DMS153 (cell line): ENCODE measurements at regions not wholly inside any gene's neighbourhood (a gene's known extent, or its start where the extent isn't known, plus 50 kb on each side); places are given as distances from the start of the nearest gene placed in this dataset.
"Not testable (repeated sequence)": the region's sequence is repeated elsewhere in the genome, so short reads cannot be mapped to it uniquely, and the experiment has no call there.

ENCODE experiments used
- DNase-seq: peaks from one replicate; lab custom pipeline; 2025; lab: John Stamatoyannopoulos, UW

DNA sequence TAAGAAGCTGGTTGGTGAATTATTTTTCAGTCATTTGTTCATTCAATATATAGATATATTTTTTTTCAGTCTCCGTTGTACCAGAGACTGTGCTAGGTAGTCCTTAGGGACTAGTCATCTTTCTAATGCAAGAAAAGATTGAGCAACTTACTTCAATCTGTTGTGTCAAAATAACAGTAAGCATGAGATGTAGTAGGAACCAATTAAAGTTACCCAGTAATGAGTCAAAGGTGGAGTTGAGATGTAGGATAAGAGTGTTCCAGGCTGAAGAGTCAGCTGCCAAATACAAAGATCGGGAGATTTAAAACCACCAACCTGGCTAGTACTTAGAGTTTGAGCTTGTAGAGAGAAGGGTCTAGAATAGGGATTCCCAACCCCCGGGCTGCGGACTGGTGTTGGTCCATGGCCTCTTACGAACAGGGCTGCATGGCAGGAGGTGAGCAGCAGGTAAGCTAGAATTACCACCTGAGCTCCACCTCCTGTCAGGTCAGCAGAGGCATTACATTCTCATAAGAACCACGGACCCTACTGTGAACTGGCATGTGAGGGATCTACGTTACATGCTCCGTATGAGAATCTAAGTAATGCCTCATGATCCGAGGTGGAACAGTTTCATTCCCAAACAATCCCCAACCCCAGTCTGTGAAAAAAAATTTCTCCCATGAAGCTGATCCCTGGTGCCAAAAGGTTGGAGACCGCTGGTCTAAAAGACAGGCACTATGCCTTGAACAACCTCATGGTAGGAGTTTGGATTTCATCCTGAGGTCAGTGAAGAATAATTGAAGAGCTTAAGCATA lies 1241.5 kb upstream of the WWC1 start:
- DNase-seq: no peak

DNA sequence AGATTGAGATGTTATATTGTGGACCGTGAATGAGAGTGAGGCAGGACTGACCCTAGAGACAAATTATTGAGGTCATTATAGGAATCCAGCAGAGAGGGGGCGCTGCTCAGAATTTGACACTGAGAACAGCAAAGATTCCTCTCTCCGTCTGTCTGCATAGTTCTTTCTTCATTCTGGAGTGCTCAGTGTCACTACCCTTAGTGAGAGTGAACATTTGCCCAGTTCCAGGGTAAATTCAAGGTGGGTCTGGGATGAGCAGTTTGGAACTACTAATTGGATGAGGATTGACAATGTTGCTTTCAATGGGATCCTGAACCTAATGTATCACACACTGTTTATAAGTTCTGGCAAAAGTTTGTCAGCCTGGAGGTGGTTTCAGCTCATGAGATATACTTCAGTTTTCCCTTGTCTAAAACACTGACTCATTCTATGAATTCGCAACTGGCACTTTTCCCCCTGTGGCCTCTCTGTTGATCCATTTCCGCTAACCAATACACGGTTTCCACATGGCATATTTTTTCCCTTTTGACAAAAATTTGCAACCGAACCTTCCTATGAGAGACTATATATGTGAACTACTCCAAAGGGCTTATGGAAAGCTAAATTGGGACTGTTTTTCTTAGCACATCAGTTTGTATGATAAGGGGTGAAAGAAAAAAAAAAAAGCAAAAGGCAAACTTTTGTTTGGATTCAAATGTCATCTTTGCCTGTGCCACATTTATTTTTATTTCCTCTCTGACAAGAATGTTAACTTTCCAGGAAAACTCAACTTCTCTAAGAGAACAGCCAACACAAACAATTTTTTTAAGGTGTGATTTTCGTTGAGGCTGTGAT lies 1240.7 kb upstream of the WWC1 start:
- no peak for DNase-seq

DNA sequence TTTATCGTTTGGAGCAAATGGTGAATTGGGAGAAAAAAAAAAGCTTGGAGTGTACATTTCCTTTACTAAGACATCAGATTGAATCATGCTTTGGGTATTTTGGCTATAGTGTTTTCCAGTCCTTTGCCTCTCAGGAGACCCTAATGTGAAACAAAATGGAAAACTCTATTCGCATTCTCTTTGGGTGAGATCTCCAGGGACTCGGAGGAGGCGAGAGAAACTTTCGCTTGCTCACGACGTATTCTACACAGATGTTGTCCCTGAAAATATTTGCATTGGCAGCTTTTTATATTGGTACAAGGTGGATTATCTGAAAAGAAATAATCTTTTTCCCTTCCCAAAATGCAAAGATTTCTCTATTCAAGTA lies 1240.1 kb upstream of the WWC1 start:
- DNase-seq: no peak

DNA sequence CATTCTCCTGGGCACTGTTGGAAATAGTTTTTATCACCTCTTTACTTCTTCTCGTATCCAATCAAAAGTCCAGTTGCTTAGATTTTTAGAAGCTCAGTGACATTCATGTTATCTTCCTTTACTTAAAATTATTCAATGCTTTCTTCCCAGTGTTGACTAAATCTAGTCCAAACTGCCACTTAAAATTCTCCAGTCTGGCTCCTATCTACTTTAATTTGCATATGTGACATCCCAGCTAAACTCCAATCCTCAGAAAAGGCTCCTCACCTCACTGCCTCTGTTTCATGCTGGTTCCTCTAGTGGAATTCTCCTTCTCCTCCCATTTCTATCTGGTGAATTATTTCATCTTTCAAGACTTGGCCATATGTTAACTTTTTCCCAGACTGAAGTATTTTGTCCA lies 1238.7 kb upstream of the WWC1 start:
- no peak for DNase-seq

DNA sequence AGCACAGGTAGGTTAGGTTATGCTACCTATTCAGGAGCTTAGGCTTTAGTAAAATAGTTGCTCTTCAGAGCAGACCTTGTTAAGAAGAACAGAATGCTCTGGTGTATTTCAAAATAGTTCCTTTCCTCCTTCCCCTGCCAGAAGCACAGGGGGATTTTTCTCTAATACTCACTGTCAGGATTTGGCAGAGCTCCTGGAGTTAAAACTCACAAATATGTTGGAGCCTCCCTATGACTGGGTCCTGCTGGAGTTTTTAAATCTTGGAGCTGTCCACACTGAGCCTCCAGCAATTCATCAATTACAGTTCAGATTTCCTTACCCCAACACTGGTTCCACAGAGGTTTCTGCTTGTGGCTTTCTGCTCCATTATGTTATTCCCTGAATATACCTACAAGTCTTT lies 1233.8 kb upstream of the WWC1 start:
- DNase-seq: no peak

DNA sequence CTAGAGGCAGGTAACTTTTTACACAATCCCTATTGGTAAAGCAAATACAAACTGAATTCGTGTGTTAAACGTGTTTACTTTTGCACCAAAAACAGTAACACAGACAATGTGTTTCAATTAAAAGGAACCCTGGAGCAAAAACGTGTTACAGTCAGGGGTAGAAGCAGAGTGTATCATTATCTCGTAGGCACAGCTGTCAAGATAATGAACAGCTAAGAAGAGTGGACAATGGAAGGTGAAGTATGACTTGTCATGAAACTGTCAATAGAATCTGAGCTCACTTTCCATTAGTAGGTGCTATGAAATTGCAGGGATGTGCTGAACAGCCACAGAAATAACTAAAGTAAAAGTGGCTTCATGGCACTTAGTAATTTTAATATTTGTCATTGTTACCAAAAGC lies 1229.8 kb upstream of the WWC1 start:
- DNase-seq: no peak

DNA sequence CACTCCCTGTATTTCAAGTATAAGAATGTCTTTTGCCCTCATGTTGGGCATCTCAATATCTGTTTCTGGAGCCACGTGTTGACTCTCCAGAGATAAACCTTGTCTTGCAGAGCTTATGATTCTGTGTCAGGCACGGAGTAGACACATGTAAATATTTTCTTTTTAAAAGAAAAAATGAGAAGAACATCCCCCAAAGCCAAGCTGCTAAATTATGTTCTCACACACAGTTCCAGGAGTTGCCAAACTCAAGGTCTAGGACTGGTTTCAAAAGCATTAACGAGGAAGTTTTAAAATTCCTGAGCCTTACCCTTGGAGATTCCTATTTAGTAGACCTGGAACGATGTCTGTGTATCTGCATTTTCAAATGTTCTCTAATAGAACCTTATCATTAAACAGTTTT lies 1228.3 kb upstream of the WWC1 start:
- no peak for DNase-seq

DNA sequence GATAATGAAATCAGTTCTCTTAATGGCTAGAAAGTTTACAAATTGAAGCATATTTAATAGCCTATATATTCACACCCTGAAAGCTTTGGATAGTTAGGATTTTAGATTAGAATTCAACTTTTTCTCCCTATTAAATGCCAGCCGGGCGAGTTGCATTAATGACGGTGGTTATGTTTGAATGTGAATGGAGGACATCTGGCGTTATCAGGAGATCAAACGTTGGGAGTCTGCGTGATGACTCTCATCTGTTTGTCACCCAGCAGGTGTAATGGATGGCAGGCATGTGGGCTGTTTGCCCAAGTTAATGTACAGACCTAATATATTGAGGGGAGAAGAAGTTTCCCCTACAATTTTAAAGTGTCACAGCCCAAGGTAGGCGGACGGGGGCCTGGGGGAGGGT lies 1227.7 kb upstream of the WWC1 start:
- no peak for DNase-seq

DNA sequence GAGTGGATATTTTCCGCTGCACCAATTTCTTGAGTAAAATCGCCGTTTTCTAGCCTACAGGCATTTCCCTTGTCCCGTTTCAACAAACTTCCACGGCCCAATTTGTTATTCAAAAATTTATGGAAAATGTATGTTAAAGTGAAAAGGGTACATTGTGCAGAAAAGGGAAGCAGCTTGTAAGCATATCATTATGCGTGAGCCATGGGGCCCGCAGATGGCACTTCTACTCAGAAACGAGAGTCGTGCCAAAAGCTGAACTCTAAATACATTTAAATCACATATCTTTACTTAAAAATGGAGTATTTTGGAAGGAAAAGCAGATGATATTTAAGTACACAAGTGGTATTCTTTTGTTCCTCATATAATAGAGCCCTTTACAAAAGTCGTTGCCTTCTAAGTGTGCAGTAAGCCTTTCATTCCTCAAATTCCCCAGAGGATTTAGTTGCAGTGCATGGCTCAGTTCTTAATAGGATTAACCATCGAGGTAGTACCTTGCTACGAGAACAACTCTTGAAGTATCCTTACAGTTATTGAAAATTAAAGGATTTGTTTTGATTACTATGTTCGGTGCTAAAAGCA lies 1227.2 kb upstream of the WWC1 start:
- DNase-seq: no peak

DNA sequence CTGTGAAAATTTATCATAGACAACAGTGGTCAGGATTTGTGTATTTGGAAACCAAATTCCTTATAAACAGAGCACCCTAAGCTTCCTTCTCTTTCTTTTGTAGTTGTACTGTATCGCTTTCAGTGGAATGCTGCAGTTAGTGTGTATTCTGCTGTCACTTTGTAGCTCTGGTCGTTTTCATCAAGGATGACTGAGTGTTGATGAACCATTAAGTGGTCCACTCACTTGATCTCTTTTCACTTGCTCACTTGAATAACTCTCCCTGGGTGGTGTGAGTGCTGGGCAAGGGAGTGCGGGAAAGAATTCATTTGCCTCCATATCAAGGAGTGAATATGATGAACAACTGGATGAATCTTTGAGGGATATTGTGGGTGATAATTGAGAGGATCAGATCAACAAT lies 1225.7 kb upstream of the WWC1 start:
- no peak for DNase-seq

DNA sequence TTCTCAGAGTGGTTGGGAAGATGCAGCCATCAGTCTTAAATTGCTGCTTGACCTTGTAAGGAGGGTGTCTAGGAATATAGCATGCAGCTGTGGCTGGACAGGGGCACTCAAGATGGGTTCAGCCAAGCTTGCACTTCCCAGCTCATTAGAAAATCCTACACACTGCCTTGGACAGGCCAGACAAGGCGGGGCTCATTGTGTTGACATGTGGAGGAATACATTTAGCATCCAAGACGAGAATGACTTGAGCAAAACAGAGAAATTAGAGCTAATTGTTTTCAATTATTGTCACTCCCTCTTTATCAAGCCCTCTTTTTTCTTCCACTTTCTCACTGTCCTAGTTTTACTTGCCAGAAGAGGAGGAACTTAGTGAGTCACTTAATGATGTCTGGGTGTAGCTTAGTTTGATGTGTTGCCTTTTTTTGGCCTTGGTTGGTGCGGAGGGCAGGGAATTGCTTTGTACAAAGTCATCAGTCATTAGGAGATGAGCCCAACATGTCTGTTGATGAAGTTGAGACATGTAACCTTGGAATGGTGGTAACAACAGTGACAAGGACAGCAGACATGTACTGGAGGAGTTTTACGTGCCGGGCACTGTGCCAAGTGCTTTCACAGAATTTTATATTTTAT lies 1219.3 kb upstream of the WWC1 start:
- no peak for DNase-seq

DNA sequence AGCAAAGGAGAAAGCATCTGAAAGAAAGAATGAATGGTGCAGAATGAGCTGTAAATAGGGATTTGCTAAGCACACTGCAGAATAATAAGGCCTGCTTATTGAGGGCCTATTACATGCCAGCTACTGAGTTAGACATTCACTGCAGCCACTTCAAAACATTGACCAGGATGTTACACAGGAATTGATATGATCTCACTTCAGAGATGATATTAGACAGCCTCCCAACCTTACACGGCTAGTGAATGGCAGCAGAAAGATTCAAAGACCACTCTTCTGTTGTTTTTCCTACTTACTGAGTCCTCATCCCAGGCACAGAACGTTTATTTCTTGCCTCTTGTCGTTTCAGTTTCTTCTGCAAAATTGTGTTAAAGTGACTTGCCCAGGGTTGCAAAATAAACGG lies 1209.9 kb upstream of the WWC1 start:
- no peak for DNase-seq

DNA sequence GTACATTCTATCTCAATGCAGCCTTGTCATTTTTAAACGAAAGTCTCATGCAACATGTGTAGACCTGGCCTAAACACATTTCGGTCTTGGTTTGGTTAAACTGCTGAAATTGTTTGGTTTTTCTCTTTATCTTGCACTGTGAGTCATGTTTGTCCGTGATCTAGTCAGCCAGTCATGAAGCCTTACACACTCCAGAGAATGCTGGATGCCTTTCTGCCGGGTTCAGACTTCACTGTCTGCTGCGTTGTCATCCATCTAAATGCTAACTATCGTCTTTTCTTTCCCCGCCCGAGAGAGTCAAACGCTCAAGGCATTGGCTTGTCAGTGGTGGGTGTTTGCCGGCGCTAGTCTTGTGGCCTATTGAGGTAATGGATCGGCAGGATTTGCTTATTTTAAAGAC lies 1194.6 kb upstream of the WWC1 start:
- DNase-seq: no peak

DNA sequence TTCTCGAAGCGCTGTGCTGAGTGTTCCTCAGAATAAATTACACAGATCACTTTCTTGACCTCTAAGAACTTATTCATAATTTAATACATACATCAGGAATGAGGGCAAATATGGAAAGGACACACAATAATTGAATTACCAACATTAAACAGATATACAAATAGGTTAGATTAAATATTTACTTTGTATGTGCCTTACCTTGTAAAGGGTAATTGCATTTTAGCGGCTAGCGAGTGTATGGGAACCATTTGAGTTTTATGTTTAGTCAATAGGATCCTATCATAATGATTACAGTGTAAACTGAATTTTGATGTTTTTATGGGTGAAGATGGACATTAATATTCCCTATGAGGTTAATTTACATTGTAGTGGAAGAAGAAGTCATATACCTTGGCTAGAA lies 1187.1 kb upstream of the WWC1 start:
- no peak for DNase-seq

DNA sequence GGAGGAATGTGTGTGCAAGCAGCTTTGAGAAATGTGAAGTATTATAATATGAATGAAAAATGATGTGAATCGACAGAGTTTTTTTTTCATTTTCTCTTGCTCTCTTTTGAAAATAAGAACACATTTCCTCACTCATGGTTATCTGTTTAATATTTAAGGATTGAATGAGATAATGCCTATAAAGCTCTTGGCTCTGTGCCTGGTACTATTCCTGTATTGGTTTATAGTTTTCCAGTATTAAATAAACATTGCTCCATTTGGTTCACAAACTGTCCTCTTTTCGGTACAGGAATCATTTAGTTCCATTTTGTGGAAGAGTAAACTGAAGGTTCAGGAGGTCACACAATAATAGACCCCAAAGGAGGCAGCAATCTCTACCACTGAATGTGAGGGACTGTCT lies 1185.5 kb upstream of the WWC1 start:
- DNase-seq: no peak

DNA sequence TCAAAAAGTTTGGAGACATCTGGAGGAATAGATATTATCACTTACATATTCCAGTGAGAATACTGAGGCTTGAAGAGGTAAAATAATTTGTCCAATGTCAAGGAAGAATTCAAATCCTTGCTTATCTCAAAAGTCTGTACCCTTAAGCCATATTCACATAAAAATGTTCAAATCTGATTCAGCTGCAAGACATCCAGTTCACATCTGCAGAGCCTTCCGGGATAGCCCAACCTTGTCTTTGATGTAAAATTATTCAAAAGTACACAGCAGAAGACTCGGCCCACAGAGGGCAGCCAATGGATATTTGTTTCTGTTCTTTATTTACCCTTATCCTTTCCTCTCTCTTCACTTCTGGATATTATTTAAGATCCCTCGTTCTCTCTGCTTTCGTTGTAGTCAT lies 1183.8 kb upstream of the WWC1 start:
- DNase-seq: no peak

DNA sequence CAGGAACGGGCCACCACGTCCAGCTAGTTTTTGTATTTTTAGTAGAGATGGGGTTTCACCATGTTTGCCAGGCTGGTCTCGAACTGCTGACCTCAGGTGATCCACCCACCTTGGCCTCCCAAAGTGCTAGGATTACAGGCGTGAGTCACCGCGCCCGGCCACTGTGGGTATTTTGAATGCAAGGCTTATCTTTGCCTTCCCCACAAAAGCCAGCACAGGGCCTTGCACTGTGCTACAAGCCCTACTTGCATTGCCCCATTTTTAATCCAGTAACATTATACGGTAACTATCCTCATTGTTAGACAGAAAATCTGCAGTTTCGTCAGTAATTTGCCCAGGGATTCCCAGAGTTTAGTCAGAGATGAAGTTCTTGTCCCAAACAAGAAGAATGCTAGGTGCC lies 1183.2 kb upstream of the WWC1 start:
- not testable (repeated sequence) for DNase-seq

DNA sequence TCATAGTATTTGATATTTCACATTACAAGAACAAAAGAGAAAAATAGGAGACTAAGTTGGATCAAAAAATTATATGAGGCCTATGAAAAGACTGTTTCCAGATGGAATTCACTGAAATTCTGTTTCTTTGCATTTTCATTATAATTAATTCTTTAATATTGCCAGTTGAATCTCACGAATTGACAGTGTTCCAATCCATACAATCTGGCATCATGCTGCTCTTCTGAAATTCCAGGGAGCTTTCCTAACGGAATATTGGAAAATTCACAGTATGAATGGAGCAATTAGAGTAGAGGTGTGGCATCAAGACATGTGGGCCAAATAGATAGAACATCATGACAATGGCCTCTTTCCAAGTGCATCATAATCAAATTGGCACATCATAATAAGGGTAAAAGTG lies 1178.9 kb upstream of the WWC1 start:
- no peak for DNase-seq

DNA sequence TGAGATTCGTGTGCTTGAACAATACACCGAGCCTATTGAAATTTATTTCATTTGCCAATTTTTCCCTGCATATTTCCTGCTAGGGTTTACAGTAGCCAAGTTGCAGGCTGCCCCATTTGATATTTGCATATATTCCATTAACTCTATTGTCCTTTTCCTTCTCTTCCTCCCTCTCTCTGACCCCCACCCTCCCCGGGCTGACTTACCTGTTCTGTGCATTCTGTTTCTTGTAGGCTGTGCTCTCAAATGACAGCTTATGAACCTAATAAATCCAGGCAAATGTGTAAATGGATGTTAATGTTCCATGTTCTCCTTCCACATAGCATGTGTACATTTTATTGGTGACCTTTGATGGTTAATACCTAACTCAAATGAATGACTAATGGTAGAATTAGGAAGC lies 1169.2 kb upstream of the WWC1 start:
- DNase-seq: no peak

DNA sequence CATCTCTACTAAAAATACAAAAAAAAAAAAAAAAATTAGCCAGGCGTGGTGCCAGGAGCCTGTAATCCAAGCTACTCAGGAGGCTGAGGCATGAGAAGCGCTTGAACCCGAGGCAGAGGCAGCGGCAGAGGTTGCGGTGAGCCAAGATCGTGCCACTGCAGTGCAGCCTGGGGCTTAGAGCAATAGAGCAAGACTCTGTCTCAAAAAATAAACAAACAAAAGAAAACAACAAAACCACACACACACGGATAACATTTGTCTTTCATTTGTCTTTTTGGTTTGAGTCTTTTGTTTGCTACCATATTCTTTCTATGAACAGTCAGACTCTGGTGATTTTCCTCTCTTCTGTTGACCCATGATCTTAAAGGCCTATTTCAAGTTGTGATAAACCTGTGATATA lies 1168.3 kb upstream of the WWC1 start:
- DNase-seq: no peak

DNA sequence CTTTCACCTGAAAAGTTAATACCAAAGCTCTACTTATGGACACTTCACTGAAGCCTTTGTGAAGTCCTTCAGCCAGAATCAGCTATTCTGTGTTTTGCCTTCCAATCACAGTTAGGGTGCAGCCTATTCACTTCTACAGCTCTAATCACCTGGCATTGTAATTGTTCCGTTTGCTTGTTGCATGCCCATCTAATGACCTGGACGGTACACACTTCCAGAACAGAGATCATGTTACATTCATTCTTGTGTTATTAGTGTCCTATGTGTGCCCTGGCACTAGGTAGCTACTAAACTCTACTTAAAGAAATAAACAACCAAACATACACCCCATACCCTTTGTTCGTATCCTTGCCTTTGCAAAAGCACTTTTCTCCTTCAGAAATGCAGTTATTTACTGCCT lies 1162.9 kb upstream of the WWC1 start:
- no peak for DNase-seq

DNA sequence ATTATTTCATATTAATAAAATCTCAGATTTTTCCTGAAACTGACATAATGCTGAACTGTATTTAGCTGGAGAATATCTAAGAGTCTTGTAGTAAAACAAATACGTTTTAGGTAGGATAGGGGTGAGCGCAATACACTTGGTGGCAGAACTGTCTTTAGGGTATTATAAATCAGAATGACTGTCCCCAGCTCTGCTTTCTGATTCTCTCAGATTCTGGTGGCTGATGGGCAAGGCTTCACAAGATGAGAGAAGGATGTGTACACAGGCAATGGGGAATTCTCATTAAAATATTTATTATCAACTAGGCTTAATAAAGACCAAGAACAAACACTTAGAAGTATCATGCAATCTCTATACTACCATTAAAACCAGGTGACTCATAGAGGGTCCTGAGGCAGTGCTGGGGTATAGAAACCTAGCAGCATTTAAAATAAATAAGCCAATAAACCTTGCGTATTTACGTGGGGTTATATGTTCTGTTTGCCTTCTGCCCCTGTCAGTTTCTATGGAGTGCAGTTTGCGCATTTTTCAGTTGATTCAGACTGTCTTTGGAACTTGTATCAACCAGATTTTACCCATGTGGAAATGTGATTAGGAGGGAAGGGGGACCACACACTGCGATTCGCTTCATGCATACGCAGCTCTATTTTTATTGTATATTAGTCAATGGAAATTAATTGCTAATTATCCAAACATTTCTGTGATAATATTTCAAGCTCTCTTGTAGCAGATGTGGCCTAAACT lies 1150.7 kb upstream of the WWC1 start:
- DNase-seq: no peak
